ENCODE measurements at regions not wholly inside any gene's neighbourhood (a gene's known extent, or its start where the extent isn't known, plus 50 kb on each side); places are given as distances from the start of the nearest gene placed in this dataset.

DNA sequence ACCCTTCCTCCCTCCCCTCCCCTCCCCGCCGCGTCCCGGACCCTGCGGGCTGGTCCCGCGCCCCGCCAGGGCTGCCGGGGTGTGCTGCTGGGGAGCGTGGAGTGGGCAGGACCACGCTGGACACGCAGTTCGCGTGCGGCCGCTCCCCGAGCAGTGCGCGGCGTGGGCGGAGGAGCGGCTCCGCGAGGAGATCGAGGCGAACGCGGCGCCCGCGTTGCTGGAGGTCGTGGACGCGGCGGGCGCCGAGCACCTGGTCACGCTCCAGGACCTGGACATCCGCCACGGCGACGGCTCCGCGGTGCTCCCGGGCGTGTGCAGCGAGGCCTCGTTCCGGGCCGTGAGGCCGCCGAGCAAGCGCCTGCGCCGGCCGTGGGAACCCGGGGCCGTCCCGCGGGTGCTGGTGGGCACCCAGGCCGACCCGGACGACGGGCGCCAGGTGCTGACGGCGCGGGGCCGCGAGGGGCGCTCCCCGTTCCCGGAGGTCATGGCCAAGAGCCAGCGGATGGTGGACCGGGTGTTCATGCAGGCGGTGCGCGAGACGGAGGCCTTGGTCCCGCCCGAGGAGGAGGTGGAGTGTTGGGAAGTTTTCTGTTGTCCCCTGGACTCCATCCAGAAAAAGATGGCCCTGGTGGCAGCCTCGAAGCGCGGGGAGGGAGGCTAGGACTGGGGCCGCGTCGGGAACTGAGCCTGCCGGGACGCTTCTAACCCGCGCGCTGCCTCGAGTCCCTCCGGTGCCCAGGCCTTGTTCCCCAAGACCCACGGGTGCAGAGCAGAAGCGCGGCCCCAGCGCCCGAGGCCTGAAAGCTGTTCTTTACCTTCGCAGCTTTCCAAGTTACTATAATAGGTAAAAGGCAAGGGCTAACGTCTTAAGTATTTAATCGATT is 54.7 kb upstream of the EIF5 start:
- no peak for TF ChIP-seq ZNF560 (tag by site-specific recombination; IDR thresholded peaks at IDR 0.05; ENCODE audit: borderline replicate concordance)
- TF ChIP-seq SALL2 (tag by site-specific recombination; IDR thresholded peaks at IDR 0.05; ENCODE audit: borderline replicate concordance): no peak
- TF ChIP-seq ZNF433 (tag by site-specific recombination; IDR thresholded peaks at IDR 0.05; ENCODE audit: low read depth): no peak

All from HEK293 (cell line).